HG03342 (cell line): ENCODE measurements at regions not wholly inside any gene's neighbourhood (a gene's known extent, or its start where the extent isn't known, plus 50 kb on each side); places are given as distances from the start of the nearest gene placed in this dataset.
"Not testable (repeated sequence)": the region's sequence is repeated elsewhere in the genome, so short reads cannot be mapped to it uniquely, and the experiment has no call there.

Experiments used
- ATAC-seq: cut with Tn5 transposase; IDR thresholded peaks from one replicate; pipeline ENCODE4 v1.9.1; 2021; ENCODE audit warnings: mild to moderate bottlenecking, moderate library complexity; ENCODE audit not compliant: unreplicated experiment

DNA sequence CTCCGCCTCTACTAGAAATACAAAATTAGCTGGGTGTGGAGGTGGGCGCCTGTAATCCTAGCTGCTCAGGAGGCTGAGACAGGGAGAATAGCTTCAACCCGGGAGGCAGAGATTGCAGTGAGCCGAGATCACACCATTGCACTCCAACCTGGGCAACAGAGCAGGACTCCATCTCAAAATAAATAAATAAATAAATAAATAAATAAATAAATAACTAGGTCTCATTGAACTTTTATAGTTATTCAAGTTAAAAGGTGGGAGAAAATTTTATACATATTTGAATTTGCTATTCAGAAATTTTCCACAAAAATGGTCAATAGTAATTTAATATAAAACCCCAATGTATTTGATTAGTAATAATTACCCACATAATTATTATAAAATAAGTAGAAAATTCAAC, 593.9 kb upstream of the CDH10 start:
- not testable (repeated sequence) for ATAC-seq

DNA sequence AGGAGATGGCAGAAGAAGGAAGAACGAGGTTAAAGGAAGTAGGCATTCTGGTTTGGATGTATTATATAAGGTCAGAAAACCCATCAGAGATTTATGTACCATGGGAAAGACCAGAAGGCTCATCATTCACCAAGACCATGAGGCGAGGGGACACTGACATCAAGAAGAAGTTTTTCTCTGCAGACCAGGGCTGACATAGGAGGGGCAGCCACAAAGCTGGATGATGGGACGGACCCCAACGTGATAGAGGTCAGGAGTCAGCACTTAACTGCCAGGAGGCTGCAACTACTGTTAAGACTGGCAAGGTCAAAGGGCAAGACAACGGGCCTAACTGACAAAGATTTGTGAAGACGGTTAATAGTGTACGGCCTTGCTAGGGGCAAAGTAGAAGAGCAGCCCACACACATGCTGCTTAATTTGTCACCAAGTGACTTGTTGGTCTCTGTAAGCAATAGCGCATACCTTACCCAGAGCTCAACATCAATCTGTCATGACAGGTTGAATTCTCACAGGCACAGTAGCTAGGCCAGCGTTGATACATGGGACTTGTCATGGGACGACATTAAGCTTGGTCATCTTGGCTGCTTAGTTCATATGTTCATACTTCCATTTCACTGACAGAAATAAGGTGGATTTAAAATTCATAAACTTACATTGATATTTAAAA, 579.7 kb upstream of the CDH10 start:
- no peak for ATAC-seq

DNA sequence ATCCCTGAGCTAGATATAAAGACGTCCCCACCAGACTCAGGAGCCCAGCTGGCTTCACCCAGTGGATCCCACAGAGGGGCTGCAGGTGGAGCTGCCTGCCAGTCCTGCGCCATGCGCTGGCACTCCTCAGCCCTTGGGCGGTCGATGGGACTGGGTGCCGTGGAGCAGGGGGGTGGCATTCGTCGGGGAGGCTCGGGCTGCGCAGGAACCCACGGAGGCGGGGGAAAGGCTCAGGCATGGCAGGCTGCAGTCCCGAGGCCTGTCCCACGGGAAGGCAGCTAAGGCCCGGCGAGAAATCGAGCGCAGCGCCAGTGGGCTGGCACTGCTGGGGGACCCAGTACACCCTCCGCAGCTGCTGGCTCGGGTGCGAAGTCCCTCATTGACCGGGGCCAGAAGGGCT, 555.1 kb upstream of the CDH10 start:
- ATAC-seq, result not testable (repeated sequence)

DNA sequence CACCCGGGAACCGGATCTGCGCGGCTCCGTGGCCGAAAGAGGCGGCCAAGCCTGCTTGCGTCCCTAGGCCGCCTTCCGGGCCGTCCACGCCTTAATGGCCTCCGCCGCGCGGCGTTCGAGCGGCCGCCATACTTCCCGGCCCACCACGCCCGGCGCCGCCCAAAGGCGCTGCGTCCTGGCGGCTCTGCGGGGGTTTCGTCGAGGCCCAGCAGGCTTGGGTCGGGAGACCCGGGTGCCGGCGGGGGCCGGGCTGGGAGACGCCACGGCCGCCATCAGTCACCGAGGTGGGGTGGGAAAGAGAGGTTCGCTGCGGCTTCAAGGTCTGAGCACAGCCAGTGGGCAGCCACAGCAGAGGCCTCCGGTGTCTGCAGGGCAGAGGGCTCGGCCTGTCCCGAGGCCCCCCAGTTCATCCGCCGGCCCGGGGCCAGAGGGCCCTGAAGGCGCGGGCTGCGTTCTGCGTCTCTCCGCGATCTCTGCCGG, 545.8 kb upstream of the CDH10 start:
- ATAC-seq, result no peak

DNA sequence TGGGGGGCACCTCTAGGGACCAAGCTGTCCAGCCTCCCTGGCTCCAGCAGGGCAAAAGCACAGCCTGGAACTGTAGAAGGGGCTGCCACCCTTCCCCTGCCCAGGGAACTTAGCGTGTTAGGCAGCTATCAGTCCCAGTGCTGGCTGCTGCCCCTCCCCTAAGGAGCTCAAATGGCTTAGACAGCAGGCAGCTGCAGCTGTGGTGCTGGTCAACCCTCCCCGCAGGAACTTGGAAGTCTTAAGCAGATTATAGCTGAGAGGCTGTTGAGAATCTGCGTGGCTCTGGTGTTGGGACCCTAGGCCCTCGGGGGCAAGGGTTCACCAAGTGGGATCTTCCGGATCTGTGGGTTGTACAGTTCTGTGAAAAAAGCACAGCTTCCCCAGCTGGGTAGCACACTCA, 536.5 kb upstream of the CDH10 start:
- no peak for ATAC-seq

DNA sequence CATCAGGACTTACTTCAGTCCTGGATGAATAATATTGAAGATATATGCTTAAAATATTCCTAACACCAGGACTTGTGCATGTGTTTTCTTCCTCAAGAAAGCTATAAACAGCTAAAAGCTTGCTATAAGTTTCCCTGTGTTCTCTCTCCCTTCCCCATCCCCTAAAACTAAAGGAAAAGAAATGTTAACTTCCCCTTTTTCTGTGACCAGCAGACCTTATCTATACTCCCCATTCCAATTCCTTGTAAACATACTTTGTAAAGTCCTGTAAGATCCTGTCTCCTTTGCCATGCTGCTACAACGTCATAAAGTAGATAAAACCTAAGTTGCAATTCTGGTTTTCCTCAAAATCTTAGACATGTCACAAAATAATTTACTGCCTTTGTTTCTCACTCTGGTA, 517.8 kb upstream of the CDH10 start:
- not testable (repeated sequence) for ATAC-seq

DNA sequence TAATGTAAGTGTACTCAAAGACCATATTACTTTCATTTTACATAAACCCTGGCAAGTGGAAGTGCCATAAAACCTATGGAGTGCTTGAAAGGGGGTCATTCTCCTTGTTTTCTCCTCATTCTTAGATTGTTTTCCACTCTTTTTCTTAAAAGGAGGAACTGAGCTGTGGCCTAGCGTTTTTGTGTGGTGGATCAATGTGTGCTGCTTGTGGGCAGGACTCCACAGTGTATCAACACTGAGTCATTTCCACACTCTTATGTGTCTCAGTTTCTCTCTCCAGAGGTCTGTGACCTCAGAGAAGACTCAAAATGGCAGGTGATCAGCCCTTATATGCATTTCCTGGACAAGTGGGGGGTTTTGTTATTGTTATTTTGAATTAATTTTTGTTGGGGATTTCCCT, 516.1 kb upstream of the CDH10 start:
- ATAC-seq, result no peak

DNA sequence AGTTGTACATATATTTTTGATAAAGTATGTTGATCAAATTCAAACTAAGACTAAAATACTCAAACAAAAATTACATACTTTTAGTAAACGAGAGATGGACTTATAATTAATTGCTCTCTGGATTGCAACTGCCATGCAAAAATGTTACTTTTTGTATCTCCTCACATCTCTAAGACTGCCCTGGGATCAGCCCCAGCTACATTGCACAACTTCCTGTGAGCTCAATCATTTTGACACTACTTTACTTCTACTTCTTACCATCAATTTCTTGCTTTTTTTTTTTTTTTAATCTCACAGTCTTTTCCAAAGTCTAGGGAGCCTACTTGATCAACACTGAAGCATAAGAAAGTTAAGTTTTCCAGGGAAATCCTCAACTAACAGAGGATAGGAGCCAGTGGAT, 506.0 kb upstream of the CDH10 start:
- no peak for ATAC-seq

DNA sequence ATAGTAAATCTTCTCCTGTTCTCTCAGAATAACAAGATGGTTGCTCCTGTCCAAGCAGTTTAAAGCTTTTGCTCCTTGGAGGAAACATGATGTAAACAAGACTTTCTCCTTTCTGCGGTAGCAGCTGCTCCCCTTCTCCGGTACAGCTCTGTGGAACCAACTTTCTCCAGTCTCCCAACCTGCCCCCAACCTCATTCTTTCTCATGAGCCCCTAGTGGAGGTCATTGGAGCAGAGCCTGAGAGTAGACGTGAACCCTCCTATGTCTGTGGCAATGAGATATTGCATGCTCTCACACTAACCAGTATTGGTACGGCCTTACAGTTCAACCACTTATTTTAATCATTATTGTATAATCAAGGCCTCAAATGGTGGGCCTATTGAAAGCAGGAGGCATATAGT, 483.8 kb upstream of the CDH10 start:
- no peak for ATAC-seq

DNA sequence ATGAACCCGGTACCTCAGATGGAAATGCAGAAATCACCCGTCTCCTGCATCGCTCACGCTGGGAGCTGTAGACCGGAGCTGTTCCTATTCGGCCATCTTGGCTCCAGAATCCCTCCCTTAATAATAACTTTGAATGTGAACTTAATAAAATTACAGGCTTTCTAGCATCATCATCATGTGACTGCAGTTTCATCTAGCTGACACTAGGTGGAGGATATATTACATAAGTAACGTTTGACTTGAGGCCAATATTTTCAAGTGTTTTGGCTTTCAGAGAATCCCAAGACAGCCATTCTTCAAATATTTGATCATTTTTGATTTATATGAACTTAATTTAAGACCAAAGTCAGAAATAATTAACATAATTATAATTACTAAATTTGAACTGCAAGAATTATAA, 474.9 kb upstream of the CDH10 start:
- ATAC-seq, result no peak

DNA sequence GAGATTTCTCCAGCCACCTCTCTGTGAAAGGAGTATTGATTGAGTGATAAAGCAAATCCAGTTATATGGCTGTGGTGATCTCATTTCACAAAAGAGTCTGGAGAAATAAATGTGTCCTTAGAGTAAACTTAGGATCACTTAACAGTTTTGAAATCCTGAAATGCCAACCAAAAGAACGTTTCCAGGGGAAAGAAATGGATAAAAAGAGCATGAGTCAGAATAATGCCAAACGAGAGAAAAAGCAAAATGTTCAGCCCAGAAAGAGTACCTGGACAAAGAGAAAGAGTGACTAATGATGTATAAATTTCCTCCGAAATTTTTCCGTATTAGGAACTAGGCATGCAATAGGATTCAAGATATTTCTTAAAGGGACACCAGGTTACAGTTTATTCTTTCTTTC, 463.1 kb upstream of the CDH10 start:
- ATAC-seq, result no peak

DNA sequence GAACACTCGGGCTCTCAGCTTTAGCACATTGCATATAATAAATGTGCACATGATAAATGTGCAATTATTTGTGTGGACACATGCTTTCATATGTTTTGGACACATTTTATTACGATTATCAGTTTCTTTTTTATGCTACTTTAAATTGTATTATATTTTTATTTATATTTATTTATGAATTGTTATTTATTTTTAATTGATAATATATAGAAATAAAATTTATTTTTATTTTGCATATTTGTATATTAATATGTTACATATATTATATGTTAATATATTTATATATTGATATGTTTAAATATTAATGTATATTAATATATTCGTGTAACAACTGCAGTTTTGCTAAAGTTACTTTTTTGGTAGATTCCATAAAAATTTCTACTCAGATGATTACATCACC, 454.8 kb upstream of the CDH10 start:
- no peak for ATAC-seq

DNA sequence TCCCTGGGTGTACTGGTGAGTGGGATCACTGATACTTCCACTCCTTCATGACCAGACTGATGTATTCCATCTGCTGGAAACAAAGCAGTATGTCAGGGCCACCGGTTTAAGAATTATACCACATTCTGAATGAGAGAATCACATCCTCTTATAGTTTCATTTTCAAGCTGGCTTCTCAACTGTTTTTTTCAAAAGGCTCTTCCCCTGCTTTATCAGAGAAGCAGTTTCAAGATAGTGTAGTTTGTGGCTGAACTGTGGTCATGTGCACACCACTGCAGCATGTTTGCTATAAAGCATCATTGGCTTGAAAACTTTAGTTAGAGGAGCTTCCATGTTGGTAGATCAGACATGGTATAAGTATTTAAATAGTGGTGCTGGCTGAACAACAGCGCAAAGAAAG, 450.5 kb upstream of the CDH10 start:
- no peak for ATAC-seq

DNA sequence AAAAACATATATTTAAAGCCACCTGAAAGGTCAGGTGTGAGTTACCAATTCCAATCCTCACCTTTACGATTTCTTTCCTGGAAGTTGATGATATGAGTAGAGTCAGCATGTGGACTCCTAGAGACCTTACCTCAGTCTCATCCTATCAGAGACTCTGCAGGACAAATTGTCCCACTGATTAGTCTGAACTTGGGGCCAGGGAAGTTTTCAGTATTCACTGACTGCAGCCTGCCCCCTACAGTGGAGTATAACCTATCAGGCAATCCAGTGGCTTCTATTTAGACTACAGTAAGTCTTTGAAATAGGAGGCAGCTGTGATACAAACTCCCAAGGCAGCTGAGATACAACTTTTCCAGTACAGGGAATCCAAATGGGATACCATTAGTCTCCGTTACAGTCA, 449.4 kb upstream of the CDH10 start:
- ATAC-seq, result no peak

DNA sequence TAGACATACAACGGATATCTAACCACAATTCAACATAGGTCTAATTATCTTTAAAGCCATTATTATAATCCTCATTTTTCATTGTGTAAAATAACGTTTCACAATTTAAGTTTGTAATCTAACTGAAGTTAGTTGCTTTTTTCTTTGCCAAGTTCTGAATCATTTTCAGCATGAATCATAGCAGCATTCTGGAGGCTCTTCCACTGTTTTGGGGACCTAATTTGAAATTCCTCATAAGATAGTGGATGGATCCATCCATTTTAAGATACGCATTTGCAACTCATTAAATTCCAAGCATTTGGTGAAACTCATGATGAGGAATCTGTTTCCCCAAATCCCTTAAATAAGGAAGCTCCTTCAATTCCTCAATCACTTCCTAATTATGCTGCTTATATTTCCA, 447.1 kb upstream of the CDH10 start:
- ATAC-seq, result no peak

DNA sequence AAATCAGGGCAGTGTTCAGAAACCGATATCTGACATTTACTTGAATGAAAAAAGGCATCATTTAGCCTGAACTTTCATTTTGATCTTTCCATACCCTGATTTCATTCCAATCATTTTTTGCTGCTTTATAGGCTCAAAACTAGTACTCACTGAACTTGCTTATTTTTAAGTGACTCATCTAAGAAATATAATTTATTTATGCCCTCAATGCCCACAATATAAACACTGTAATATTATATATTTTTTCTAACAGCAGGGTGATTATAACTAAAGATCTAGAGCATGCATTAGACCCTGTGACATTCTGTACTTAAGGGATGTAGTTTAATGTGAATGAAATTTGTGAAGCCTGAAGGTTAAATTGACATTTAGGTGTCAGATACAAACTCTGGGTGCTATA, 446.1 kb upstream of the CDH10 start:
- no peak for ATAC-seq

DNA sequence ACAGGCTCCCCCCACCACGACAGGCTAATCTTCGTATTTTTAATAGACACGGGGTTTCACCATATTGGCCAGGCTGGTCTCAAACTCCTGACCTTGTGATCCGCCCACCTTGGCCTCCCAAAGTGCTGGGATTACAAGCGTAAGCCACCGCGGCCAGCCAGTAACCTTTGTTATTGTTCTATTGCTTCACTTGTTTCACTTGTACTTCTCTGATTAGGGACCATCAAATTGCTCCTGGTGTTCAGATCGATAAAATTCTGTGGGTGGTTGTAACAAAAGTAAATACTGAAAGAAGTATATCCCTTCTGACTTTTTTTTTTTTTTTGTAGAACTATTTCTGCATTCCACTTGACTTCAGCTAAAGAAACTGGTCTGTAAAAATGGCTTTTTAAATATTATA, 445.5 kb upstream of the CDH10 start:
- ATAC-seq, result no peak

DNA sequence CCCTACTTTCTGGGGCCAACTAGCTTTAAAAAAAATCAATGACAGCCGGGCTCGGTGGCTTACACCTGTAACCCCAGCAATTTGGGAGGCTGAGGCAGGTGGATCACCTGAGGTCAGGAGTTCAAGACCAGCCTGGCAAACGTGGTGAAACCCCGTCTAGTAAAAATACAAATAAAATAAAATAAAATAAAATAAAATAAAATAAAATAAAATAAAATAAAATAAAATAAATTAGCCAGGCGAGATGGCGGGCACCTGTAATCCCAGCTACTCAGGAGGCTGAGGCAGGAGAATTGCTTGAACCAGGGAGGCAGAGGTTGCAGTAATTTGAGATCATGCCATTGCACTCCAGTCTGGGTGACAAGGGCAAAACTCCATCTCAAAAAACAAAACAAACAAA, 443.9 kb upstream of the CDH10 start:
- not testable (repeated sequence) for ATAC-seq

DNA sequence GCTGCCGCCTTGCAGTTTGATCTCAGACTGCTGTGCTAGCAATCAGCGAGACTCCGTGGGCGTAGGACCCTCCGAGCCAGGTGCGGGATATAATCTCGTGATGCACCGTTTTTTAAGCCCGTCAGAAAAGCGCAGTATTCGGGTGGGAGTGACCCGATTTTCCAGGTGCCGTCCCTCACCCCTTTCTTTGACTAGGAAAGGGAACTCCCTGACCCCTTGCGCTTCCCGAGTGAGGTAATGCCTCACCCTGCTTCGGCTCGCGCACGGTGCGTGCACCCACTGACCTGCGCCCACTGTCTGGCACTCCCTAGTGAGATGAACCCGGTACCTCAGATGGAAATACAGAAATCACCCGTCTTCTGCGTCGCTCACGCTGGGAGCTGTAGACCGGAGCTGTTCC, 438.5 kb upstream of the CDH10 start:
- not testable (repeated sequence) for ATAC-seq

DNA sequence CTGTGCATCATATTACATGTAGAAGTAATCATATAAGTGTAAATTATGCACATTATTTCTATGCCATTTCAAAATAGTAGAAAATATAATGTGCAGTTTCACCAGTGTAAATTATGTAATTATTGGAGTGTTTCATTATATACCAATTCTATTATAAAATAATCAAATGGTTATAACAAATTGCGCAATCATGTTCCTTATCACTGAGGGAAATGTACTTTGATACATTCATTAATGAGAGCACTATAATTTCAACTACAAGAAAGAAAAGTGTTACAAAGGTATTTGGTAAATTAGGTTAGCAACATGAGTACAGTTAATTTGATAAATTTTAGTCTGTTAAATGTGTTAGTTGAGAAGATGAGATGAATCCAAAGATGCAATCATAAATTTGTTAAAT, 421.5 kb upstream of the CDH10 start:
- ATAC-seq, result no peak

DNA sequence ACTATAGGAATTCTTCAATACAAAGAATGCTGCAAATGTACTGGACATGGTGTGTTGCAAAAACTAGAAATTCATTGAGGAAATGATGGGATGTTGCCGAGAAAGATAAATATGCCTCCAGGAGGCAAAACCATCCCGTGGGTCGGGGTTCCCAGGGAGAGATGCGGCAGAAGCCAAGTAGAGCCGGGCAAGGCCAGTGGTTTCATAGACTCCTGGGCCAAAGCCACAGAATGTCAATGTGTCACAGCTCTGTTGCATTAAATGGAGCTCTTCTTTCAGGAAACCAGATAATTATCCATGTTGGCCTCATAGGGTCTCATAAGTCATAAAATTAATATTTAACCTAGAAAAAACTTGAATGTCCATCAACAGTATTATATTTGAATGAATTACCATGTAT, 419.5 kb upstream of the CDH10 start:
- no peak for ATAC-seq

DNA sequence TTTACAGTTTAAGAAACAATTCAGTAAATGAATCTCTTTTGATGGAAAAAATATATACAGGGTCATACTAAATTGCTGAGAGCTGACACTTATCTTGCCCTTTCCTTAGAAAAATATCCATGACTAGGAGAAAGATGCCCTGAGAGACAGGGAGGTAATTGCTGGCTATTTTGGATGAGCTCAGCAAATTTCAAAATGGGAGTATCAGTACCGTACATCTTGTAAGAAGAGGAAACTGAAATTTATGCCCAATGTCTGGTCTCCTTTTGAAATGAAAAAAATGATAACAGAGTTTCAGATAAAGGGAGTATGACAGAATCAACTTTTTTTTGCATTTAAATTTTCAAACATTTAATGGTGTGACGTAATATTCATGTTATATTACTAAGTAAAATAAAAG, 415.8 kb upstream of the CDH10 start:
- no peak for ATAC-seq

DNA sequence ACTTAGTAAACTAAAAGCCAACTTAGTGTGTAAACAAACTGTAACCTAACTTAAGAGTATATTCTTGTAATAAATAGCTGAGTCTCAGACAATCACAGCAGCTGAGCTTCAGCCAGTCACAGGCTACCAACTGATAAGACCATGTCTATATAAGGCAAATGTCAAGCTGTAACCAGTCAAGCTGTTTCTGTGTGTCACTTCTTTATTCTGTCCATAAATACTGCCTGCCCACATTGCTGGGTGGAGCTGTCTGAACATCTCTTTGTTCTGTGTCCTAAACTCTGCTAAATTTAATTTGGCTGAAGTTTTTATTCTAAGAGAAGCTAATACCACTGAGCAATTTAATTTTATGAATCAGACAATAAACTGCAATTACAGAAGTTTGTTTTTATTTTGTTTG, 412.1 kb upstream of the CDH10 start:
- no peak for ATAC-seq
